HCT116 (cell line): ENCODE measurements at regions not wholly inside any gene's neighbourhood (a gene's known extent, or its start where the extent isn't known, plus 50 kb on each side); places are given as distances from the start of the nearest gene placed in this dataset.

ENCODE experiments used
- CEBPB ChIP-seq: IDR thresholded peaks from 2 replicates; pipeline ENCODE4 v1.6.1; 2012; ENCODE audit warnings: low read depth
- CTCF ChIP-seq, 3 experiments: fragments of 200-600 bp in 1 of 3; sonication (generic) in 1 of 3; IDR thresholded peaks in 2 of 3; conservative IDR thresholded peaks in 1 of 3; 2 replicates each; pipeline ENCODE4 v1.5.1; 2012 to 2017; ENCODE audit warnings: low read depth in 2 of 3, low read length in 2 of 3, antibody characterized with exemption in 1 of 3, borderline replicate concordance in 1 of 3, control low read depth in 1 of 3, mild to moderate bottlenecking in 1 of 3, mixed read lengths in 1 of 3, mixed run types in 1 of 3, moderate library complexity in 1 of 3; ENCODE audit not compliant: insufficient read depth in 1 of 3
- EZH2 ChIP-seq: fragments of 200-600 bp; sonication (generic); IDR thresholded peaks from 2 replicates; pipeline ENCODE4 v1.6.1; 2017; ENCODE audit warnings: antibody characterized with exemption, mixed run types
- EZH2phosphoT487 ChIP-seq: fragments of 200-600 bp; IDR thresholded peaks from 2 replicates; pipeline ENCODE4 v1.6.1; 2018; ENCODE audit warnings: antibody characterized with exemption, borderline replicate concordance
- MAX ChIP-seq: IDR thresholded peaks from 2 replicates; pipeline ENCODE4 v1.6.1; 2012
- POLR2A ChIP-seq: IDR thresholded peaks from 2 replicates; pipeline ENCODE4 v1.7.0; 2011; ENCODE audit warnings: borderline replicate concordance; ENCODE audit not compliant: insufficient read depth, insufficient read length; ENCODE audit errors: extremely low read depth
- POLR2AphosphoS5 ChIP-seq: IDR thresholded peaks from 2 replicates; pipeline ENCODE4 v1.6.1; 2011; ENCODE audit warnings: mild to moderate bottlenecking, low read depth, low read length, moderate library complexity
- REST ChIP-seq: IDR thresholded peaks from 2 replicates; pipeline ENCODE4 v1.6.1; 2012; ENCODE audit warnings: low read depth
- SIN3A ChIP-seq: IDR thresholded peaks from 2 replicates; pipeline ENCODE4 v1.6.1; 2012; ENCODE audit warnings: low read depth
- SP1 ChIP-seq: IDR thresholded peaks from 2 replicates; pipeline ENCODE4 v1.6.1; 2012; ENCODE audit warnings: low read depth

DNA sequence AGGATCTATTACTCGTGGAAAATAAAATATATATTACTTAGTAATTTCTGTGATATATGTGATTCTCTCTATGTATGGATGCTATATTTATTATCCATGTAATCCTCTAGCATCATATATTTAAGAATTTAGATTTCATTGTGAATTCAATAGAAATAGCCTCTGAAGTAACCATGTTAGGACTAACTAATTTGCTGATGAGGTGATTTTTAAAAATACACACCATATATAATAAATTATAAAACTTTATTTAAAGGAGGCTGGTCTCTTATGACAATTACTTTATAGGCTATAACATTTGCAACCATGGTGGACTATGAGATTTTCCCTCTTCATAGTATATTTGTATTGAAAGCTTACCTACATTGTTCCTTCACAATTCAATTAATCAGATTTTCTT is 424.9 kb upstream of the MGAT4C start:
- TF ChIP-seq EZH2 (no peak), SP1 (no peak), CTCF (IDR thresholded peaks at IDR 0.05 in 2 of 3, conservative IDR thresholded peaks at IDR 0.05 in 1 of 3; ENCODE audit: borderline replicate concordance in 1 of 3, insufficient read depth in 1 of 3, low read depth in 2 of 3, low read length in 2 of 3) (no peak), EZH2phosphoT487 (no peak), MAX (no peak), POLR2AphosphoS5 (no peak), CEBPB (no peak), POLR2A (no peak), REST (no peak), SIN3A (no peak)
